Femur (tissue), 1 donor: ENCODE measurements at regions not wholly inside any gene's neighbourhood (a gene's known extent, or its start where the extent isn't known, plus 50 kb on each side); places are given as distances from the start of the nearest gene placed in this dataset.

Experiments
- DNase-seq: peaks from one replicate; pipeline ENCODE4 v3.0.0-alpha.2; 2017

DNA sequence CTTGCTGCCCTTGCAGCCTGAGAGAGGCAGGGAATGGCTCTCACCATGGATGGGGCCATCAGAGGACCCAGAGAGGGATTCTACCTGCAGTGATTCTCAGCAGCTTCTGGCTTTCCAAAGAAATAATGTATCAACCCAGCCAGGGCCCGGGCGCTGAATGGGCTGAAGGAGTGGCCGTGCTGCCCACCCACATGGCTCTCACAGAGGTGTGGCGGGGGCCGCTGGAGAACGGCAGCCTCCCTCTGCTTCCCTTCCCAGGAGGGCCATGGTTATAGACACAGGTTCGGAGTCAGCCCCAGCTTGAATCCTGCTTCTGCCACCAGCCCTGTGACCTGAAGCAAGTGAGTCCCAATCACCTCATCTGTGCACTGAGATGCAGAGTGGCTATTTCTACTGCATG, 82.7 kb downstream of the THAP12 start:
- no peak for DNase-seq

- DNase-seq: no peak
These were observed 84.0 kb downstream of the THAP12 start for GRCh38 chr11:76296731-76297542.

DNA sequence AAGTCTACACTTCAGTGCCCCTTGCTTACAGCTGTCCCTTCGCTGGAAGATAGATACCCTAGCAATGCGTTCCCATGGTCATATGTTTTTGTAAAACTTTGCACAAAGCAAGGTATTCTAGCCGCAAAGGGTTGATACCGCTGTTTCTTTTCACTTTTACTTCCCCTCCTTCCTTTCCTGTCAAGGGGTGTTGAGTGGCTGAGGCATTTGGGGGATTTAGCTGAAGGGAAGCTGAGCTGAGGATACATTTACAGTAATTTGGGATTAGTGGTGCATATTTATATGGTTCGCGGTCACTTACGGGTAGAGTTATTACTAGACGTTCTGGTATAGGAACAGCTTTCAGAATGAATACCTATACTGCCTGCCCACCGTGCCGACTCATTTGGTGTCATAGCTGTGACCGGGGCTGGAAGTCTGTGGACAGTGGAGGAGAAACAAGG, 86.9 kb upstream of the WNT11 start:
- DNase-seq: no peak

- no peak for DNase-seq
These were observed 86.4 kb upstream of the WNT11 start for GRCh38 chr11:76292583-76293188.

DNA sequence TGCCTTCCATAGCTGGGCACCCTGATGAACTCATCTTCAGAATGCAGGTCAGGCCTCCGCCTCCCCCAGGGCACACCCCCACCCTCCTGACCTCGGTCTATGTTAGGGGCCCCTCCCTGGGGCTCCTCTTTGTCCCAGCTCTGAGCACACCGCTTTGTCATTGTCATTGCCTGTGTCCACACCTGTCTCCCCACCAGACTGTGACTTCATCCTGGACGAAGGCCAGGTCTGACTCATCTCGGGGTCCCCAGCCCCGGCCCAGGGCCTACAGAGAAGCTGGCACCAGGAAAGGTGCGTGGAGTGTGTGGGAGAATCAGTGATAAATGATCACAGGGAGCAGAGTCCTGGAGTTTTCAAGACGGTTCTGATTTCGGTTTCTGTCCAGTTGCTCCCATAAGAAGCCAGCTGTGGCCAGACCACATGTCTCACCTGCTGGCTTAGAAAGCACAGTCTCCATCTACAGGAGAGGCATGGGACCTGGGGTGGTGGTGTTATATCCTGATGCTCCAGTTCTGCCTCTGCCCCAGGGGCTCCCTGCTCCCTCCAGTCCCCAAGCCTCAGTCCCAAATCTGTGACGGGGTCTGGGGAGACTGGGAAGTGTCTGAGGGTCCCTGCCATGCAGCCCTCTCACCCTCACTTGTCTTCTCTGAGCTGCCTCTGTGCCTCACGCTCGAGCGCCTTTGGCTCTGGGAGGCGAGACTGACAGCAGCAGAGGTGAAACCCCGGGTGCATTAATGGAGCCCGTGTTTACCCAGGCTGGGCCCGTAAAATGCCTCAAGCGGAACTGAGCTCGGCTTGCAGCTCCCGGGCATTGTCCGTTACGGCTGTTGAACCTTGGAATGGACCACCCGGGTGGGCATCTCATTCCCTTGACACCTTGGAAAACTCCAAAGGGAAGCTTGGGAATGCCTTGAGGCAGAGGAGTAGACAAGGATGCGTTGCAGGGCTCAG, 85.5 kb upstream of the WNT11 start:
- DNase-seq: no peak

DNA sequence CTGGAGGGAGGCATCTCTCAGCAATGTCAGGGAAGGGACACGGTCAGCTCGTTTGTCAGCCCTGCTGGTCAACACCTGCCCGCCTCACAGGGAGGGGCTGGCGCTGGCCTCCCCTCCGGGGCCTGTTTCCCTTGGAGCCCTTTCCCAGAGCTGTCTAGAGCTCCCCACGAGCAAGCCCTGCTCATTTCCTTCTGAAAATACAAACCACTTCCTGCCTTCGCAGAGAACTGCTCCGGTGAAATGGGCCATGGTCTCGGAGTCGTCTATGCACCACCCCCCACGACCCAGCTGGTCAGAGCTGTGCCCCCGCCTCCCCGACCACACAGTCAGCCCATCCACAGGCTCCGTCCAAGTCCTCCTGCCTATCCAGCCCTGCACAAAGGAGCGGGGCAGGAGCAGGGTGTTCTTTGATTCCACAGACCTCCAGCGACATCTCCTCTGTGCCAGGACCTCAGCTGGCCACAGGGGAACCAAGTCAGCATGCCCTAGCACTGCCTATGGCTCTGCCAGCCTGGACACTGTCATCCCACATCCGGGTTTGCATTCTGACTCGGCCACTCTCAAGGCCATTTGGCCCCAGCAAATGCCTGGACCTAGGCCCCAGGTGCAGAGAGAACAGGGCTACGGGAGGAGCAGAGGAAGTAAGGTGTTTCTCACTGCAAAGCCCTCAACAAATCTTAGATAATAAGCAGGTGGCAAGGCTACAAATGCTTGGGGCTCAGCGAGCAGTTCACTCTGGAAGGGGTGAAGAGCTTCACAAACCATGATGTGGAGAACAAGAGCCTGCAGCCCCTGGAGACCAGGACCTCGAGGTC, 82.1 kb upstream of the WNT11 start:
- no peak for DNase-seq

DNA sequence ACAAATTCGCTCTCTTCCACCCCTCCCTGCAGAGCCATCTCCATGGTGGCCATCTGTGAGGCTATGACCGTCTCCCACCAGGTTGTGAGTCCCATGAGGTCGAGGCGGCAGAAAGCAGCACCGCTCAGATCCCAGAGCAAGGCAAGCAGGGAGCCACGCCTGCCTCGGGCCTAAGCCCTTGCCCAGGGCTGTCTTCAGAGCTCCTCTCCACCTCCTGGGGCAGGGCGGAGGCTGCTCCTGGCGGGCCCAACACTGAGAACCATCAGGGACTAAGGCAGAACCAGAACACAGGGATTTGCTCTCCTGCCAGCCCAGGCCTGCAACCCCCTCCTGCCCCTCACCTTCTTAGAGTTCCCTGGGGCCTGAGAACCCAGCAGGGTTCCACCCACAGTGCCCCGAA, 80.9 kb upstream of the WNT11 start:
- no peak for DNase-seq

DNA sequence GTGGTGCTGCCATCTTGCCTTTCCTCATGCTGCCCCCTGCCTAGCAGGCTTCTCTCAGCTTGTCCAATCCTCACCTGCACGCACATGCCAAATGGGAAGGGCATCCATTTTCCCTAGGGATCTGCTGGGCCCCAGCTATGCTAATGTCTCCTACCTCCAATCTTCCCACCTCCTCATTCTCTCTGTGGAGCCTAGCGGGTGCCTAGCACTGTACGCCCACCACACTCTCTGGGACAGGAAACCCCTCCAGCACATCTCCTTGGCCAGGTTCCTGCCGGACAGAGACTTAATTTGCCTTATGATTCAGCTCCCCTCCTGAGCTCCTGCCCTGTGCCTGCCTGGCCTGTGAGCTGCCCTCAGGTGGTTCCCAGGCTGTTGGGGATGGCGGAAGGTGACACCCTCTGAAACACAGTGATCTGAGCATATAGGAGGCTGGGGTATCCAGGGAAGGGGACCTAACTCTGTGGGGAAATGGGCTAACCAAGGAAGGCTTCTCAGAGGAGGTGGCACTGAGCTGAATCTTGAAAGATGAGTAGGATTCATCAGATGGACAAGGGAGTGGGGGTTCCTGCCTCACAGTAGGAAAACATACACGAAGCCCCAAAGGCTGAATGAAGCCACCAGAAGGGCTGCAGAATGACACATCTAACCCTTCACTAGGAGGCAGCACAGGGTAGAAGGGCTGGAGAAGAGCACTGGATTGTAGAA, 79.2 kb upstream of the WNT11 start:
- no peak for DNase-seq

GRCh38 chr11:76284161-76284560, 77.9 kb upstream of the WNT11 start:
- DNase-seq: no peak

GRCh38 chr11:76282811-76283595, 76.7 kb upstream of the WNT11 start:
- no peak for DNase-seq

- DNase-seq: no peak
These were observed 75.9 kb upstream of the WNT11 start for GRCh38 chr11:76282172-76282571.

- DNase-seq: no peak
These were observed 75.2 kb upstream of the WNT11 start for GRCh38 chr11:76281558-76281906.

- DNase-seq: no peak
These were observed 74.7 kb upstream of the WNT11 start for GRCh38 chr11:76280882-76281557.

- DNase-seq: no peak
These were observed 74.0 kb upstream of the WNT11 start for GRCh38 chr11:76280151-76280881.

- DNase-seq: no peak
These were observed 73.3 kb upstream of the WNT11 start for GRCh38 chr11:76279646-76280045.

GRCh38 chr11:76279038-76279437, 72.7 kb upstream of the WNT11 start:
- DNase-seq: no peak

GRCh38 chr11:76278526-76278925, 72.2 kb upstream of the WNT11 start:
- no peak for DNase-seq

DNA sequence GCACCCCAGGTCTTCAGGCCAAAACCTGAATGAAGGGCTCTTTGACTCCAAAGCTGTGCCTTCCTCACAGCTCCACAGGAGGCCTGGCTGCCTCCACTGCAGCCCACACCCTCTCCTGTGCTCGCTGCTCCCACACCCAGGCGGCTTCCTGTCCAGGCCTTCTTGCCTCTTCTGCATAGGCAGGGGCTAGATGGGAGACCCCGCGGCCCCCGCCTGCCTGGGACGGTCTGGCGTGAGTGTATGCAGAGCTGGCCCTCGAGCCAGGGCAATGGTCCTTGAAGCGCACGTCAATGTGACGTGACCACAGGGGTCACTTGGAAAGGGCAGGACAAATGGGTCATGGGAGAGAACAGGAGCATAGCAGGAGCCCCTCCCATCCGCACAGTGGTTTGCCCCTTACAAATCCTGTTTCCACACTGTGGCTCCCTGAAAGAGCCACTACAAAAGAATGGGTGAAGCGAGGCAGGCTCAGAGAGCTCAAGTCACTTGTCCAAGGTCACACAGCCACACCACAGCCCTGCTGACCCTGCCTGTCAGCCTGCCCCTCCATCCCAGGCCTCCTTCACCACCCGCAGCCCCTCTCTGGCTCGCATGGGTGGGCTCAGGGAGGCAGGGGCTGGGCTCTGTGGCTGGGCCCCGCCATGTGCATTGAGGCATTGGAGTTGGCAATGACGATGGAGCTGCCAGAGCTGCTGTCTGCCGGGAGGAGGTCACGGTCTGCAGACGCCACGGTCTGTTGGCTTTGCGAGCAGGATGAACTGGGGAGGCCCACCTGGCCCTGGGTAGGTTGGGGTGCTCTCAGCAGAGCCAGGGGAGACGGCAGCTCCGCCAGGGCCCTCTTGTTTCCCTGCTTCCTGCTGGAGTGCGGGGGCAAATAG, 71.2 kb upstream of the WNT11 start:
- no peak for DNase-seq

- DNase-seq: no peak
These were observed 70.5 kb upstream of the WNT11 start for GRCh38 chr11:76276781-76277155.
